ENCODE measurements at regions not wholly inside any gene's neighbourhood (a gene's known extent, or its start where the extent isn't known, plus 50 kb on each side); places are given as distances from the start of the nearest gene placed in this dataset.

DNA sequence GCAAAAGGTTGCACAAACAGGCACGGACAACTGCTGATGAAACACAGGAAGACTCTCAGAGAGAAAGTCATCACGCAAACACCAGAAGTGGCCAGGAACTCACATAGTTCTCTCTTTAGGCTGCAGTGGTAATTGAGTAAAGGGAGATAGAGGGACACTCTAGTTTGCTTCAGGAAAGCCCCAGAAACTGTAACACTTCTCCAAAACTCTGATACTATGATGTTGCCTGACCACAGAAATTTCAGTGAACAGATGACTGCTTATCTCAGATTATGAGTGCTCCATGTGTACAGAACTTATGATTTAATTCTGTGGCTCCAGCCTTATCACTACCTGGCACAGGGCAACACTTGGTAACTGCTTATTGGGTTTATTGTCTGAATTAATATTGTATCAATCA is 311.5 kb upstream of the GYPC start:
- no peak for DNase-seq

DNA sequence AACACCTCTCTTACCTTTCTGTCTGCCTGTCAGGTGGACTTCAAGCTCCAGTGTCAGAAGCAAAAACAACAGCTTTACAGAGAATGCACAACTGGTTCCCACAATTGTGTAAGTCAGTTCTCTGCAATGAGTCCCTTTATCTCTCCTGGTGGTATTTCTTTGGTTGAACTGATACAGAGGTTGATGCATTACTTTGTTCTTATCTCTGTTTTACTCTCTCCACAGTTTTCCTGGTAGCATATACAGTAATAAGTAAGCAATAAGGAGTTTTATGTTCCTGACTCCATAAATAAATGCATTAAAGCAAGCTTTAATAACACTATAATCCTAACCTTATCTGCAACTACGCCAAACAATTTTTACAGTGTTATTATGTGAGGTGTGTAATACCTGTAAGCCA is 310.3 kb upstream of the GYPC start:
- no peak for DNase-seq

DNA sequence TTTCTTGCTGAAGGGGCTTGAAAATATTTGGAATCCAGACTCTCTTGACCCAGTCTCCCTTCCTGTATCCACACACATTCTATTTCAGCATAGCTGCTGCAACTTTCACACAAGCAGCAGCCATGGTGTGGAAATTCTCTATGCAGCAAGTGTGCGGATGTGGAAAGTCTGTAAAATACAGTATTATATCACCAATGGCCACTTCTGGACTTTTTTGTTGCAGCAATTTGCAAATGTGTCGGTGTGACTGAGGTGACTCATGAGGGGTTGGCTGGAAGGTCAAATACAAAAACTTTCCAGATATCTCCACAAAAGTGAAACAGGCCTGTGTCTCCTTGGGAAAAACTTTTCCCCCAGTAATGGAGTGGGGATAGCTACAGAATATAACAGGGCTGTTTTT is 299.3 kb upstream of the GYPC start:
- no peak for DNase-seq

GRCh38 chr2:126358122-126358521 is 297.8 kb upstream of the GYPC start:
- no peak for DNase-seq

- peak; percentile 40 for DNase-seq
Measured at GRCh38 chr2:126359494-126359893, 296.5 kb upstream of the GYPC start.

DNA sequence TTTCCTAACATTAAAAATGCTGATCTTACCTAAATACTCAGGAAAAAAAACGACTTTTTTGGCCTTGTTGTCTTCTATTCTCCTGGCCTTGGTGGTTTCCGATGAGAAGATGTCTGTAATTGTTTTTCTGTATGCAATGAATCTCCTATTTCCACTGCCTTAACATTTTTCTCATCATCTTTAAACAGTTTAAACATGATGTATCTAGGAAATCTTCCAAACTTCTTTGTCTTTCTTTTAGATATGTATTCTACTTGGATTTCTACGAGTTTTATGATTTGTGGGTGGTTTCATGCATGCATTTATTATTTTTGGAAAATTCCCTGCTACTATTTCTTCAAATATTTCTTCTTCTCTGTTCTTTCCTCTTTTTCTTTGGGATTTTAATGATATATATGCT is 288.6 kb upstream of the GYPC start:
- DNase-seq, result no peak

DNA sequence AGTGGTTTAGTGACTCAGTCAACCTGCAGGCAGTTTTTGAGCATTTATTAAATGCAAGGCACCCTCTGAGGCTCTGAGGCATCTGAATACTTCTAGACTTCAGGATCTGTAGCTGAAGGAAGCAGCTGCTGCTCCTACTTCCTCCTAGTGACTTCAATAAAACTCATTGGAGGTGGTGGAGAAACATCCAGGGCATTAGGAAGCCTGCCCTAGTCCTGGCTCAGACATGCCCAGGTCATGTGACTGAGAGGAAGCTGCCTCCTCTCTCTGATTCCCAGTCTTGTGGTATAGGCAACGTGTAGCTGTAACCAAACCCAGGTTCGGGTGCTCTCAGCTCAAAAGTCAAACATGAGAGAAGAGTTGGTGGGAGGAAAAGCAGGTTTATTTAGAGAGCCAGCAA is 287.2 kb upstream of the GYPC start:
- no peak for DNase-seq

- DNase-seq, result no peak
Measured at GRCh38 chr2:126370201-126370600, 285.8 kb upstream of the GYPC start.

DNA sequence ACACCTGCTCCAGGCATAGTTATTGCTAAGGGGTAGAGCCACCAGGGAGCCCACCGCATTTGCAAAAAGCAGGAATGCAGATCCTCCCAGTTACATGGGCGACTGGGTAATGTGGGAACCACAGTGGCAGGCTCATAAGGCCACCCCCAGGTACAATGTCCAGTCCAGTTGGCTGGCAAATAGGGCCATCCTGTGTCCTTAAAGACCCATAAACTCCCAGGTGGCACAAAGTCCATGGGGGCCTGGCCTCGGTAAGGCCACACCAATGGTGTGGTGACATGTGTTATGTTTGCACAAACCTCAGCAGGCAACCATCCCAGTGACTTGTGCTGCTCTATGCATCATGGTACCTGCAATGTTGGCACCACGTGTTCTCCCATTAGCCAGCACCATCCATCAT is 283.6 kb upstream of the GYPC start:
- DNase-seq, result no peak

- DNase-seq, result no peak
Measured at GRCh38 chr2:126378176-126378575, 277.8 kb upstream of the GYPC start.

DNA sequence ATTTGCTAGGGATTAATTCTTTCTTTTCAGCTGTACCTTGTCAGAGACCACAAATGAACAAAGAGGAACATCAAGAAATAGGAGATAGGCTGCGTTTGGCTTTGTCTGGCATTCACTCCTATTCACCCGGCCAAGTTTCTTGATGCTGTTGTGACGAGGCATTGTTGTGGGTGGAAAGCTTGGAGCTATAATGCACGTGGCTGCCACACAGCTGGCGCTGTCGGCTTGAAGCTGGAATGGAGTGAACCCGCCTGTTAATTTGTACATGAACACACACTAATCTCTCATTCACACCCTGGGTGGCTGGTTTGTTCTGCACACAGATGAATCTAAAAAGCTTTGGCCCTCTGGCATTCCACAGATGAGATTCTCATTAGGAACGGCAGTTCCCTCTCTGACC is 274.9 kb upstream of the GYPC start:
- DNase-seq, result peak; percentile 13

- DNase-seq, result no peak
Measured at GRCh38 chr2:126382998-126383397, 273.0 kb upstream of the GYPC start.

- no peak for DNase-seq
Measured at GRCh38 chr2:126383800-126384199, 272.2 kb upstream of the GYPC start.

DNA sequence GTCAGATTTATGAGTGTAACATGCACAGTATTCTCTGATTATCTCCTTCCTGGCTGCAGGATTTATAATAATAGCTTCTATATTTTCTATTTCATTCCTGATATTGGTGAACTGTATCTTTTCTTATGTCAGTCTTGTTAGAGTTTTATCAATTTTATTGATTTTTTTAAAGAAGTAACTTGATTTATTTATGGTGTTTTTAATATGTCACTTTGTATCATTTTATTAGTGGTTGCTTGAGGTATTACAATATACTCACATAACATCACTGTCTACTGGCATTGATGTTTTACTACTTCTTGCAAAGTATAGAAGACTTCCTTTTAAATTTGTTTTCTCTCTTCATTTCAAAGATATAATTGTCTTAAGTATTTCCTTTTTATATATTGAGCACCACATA is 270.5 kb upstream of the GYPC start:
- DNase-seq, result no peak

GRCh38 chr2:126385983-126386382 is 270.0 kb upstream of the GYPC start:
- no peak for DNase-seq

DNA sequence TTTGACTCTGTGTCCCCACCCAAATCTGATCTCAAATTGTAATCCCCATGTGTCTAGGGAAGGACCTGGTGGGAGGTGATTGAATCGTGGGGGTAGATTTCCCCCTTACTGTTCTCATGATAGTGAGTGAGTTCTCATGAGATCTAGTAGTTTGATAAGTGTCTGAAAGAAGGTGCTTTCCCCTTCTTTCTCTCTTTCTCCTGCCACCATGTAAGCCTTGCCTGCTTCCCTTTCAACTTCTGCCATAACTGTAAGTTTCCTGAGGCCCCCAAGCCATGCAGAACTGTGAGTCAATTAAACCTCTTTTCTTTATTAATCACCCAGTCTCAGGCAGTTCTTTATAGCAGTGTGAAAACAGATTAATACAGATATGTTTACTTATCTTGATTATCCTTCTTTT is 266.5 kb upstream of the GYPC start:
- DNase-seq, result no peak

- no peak for DNase-seq
Measured at GRCh38 chr2:126392889-126393288, 263.1 kb upstream of the GYPC start.

DNA sequence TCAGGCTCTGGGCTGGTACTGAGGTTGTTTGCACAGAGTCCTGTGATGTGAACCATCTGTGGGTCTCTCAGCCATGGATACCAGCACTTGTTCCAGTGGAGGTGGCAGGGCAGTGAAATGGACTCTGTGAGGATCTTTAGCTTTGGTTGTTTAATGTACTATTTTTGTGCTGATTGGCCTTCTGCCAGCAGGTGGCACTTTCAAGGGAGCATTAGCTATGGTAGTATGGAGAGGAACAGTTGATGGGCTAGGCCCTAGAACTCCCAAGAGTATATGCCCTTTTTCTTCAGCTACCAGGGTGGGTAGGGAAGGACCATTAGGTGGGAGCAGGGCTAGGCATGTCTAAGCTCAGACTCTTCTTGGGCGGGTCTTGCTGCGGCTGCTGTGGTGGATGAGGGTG is 257.0 kb upstream of the GYPC start:
- DNase-seq, result peak; percentile 51

DNA sequence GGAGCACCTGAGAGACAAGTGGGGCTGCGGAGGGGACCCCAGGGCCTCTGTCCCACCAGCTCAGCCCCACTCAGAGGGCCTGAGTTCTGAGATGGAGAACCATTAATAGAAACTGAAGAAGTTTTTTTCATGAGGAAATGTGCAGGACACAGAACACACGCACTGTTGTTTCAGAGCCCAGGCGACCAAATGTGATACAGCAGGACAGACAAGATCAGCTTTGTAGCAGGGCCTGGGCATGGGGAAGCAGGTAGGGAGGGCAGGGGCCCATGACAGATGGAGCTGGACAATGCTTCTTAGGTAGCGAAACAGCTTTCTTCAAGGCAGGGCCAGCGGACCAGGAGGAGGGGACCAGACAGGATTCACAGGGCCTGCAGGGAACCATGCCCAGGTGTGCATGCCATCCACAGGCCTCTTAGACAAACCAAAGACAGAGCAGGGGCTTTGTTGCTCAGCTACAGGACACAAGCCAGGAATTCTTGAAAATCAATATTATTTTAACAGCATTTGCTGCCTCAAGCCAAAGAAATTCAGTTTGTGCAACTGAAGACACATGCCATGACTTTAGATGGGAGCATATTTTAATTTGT is 252.8 kb upstream of the GYPC start:
- DNase-seq, result no peak

- no peak for DNase-seq
Measured at GRCh38 chr2:126406267-126406666, 249.7 kb upstream of the GYPC start.

GRCh38 chr2:126408671-126409070 is 247.3 kb upstream of the GYPC start:
- no peak for DNase-seq

GRCh38 chr2:126409850-126410249 is 246.1 kb upstream of the GYPC start:
- no peak for DNase-seq

GRCh38 chr2:126413079-126413478 is 242.9 kb upstream of the GYPC start:
- DNase-seq, result no peak

DNA sequence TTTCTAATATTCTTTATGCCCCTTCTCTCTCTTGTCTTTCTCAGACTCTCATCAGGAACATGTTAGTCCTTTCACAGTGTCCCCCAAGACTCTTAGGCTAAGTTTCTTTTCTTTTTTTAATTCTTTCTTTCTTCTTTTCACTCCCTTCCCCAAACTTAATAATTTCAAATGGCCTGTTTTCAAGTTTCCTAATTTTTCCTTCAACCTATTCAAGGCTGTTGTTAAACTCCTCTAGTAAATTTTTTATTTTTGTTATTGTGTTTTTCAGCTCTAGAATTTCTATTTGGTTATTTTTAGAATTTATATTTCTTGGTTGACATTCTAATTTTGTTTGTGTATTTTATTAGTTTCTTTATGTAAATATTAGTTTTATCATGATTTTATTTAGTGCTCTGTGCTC is 236.6 kb upstream of the GYPC start:
- DNase-seq, result no peak

DNA sequence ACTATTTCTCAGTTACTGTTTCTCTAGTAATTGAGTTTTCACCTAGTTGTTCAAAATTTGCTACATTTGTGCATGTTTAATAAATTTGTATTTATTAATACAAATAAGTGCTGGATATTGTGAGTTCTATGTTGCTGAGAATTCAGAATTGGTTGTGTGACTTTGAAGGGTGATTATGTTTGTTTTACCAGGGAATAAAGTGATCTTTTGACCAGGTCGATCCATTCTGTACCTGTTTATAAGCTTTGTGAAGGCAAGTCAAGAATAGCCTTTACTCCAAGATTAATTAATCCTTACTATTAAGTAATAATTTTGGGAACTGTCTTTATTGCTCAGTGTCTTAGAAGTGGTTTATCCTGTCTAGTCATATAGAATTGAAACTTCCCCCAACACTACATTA is 230.0 kb upstream of the GYPC start:
- DNase-seq, result no peak

DNA sequence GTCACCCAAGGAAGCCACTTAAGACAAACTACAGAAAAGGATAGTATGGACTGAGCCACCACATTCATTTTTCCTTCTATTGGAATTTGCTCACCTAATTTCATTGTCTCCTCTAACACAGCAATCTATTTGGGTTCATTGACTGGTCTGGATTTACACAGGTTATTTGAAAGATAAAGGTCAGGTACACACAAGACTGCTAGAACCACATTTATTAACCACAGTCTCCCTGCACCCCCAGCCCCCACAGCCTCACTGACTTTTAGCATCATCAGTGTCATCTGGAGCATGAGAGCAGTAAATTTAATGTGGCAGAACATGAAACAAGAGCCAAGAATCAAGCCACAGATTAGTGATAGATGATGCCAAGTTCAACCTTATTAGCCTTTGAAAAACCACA is 226.9 kb upstream of the GYPC start:
- no peak for DNase-seq
